Neural cell (in vitro differentiated cells): ENCODE measurements at regions not wholly inside any gene's neighbourhood (a gene's known extent, or its start where the extent isn't known, plus 50 kb on each side); places are given as distances from the start of the nearest gene placed in this dataset.
"Not testable (repeated sequence)": the region's sequence is repeated elsewhere in the genome, so short reads cannot be mapped to it uniquely, and the experiment has no call there.

ENCODE experiments used
- H2AFZ ChIP-seq: fragments of 200-600, 300-800 bp; sonication (generic), shearing (Covaris generic); 2 replicates; pipeline ENCODE4 v1.6.0; 2014; ENCODE audit warnings: low read depth, mild to moderate bottlenecking, antibody characterized with exemption, low read length, moderate library complexity
- H3F3A ChIP-seq: fragments of 200-600 bp; shearing (Covaris generic); 2 replicates; pipeline ENCODE4 v1.6.1; 2016; ENCODE audit warnings: mild to moderate bottlenecking, moderate library complexity, mixed read lengths, antibody characterized with exemption, low read length; ENCODE audit not compliant: insufficient read depth, poor library complexity, severe bottlenecking
- H3K27ac ChIP-seq: fragments of 200-600, 300-800 bp; sonication (generic), shearing (Covaris generic); 2 replicates; pipeline ENCODE4 v1.5.1; 2014; ENCODE audit warnings: mild to moderate bottlenecking, low read length, moderate library complexity
- H3K27me3 ChIP-seq: fragments of 300-800, 200-600 bp; sonication (generic), shearing (Covaris generic); 2 replicates; pipeline ENCODE4 v1.6.0; 2014; ENCODE audit warnings: mild to moderate bottlenecking, low read depth, low read length, moderate library complexity; ENCODE audit not compliant: insufficient read depth
- H3K36me3 ChIP-seq: fragments of 300-800, 200-600 bp; sonication (generic), shearing (Covaris generic); 2 replicates; pipeline ENCODE4 v1.5.1; 2014; ENCODE audit warnings: mild to moderate bottlenecking, antibody characterized with exemption, low read length, moderate library complexity; ENCODE audit not compliant: insufficient read depth
- H3K4me2 ChIP-seq: fragments of 300-800, 200-600 bp; sonication (generic), shearing (Covaris generic); 2 replicates; pipeline ENCODE4 v1.6.0; 2014; ENCODE audit warnings: mild to moderate bottlenecking, low read length
- H3K4me3 ChIP-seq: fragments of 300-800, 200-600 bp; sonication (generic), shearing (Covaris generic); 2 replicates; pipeline ENCODE4 v1.5.1; 2014; ENCODE audit warnings: mild to moderate bottlenecking, low read length, moderate library complexity
- H3K79me2 ChIP-seq: fragments of 200-600 bp; shearing (Covaris generic); replicated peaks from 2 replicates; pipeline ENCODE4 v1.6.0; 2014; ENCODE audit warnings: mild to moderate bottlenecking, low read length, moderate library complexity; ENCODE audit not compliant: insufficient read depth
- H3K9ac ChIP-seq: fragments of 300-800, 200-600 bp; sonication (generic), shearing (Covaris generic); 2 replicates; pipeline ENCODE4 v1.6.1; 2016; ENCODE audit warnings: mild to moderate bottlenecking, low read length, mixed read lengths
- H3K9me2 ChIP-seq: fragments of 200-600 bp; shearing (Covaris generic); 2 replicates; pipeline ENCODE4 v1.6.1; 2016; ENCODE audit warnings: mild to moderate bottlenecking, low read length, mixed read lengths; ENCODE audit not compliant: insufficient read depth
- H3K9me3 ChIP-seq: fragments of 200-600, 300-800 bp; sonication (generic), shearing (Covaris generic); 2 replicates; pipeline ENCODE4 v1.6.1; 2016; ENCODE audit warnings: mild to moderate bottlenecking, mixed run types, low read length, moderate library complexity, mixed read lengths
- H4K20me1 ChIP-seq: fragments of 200-600 bp; shearing (Covaris generic); 2 replicates; pipeline ENCODE4 v1.6.1; 2016; ENCODE audit warnings: mild to moderate bottlenecking, mixed run types; ENCODE audit not compliant: insufficient read depth
- CTCF ChIP-seq: fragments of 450-650 bp; IDR thresholded peaks from 2 replicates; pipeline ENCODE4 v1.5.1; 2014; ENCODE audit warnings: antibody characterized with exemption, mild to moderate bottlenecking, moderate library complexity; ENCODE audit not compliant: poor library complexity, severe bottlenecking
- EP300 ChIP-seq: fragments of 450-650 bp; conservative IDR thresholded peaks from 2 replicates; pipeline ENCODE4 v1.6.1; 2014; ENCODE audit warnings: antibody characterized with exemption, mild to moderate bottlenecking, moderate library complexity; ENCODE audit not compliant: poor library complexity, severe bottlenecking
- EZH2 ChIP-seq: fragments of 200-600, 300-800 bp; shearing (Covaris generic), sonication (generic); IDR thresholded peaks from 2 replicates; pipeline ENCODE4 v1.6.1; 2014; ENCODE audit warnings: antibody characterized with exemption, low read length, borderline replicate concordance, mild to moderate bottlenecking; ENCODE audit not compliant: insufficient read depth, poor library complexity, severe bottlenecking
- MXI1 ChIP-seq: fragments of 450-650 bp; conservative IDR thresholded peaks from 2 replicates; pipeline ENCODE4 v1.6.1; 2014; ENCODE audit warnings: antibody characterized with exemption, mild to moderate bottlenecking; ENCODE audit not compliant: poor library complexity, severe bottlenecking
- POLR2AphosphoS5 ChIP-seq: IDR thresholded peaks from 2 replicates; pipeline ENCODE4 v1.6.1; 2012
- RAD21 ChIP-seq: fragments of 450-650 bp; conservative IDR thresholded peaks from 2 replicates; pipeline ENCODE4 v1.6.1; 2014; ENCODE audit warnings: antibody characterized with exemption, mild to moderate bottlenecking, moderate library complexity
- REST ChIP-seq: IDR thresholded peaks from 2 replicates; pipeline ENCODE4 v1.6.1; 2012; ENCODE audit warnings: borderline replicate concordance
- SMC3 ChIP-seq: fragments of 450-650 bp; conservative IDR thresholded peaks from 2 replicates; pipeline ENCODE4 v1.6.1; 2014; ENCODE audit warnings: antibody characterized with exemption, mild to moderate bottlenecking, moderate library complexity; ENCODE audit not compliant: poor library complexity
- TAF1 ChIP-seq: IDR thresholded peaks from 2 replicates; pipeline ENCODE4 v1.6.1; 2012; ENCODE audit warnings: low read depth

- not testable (repeated sequence) for H3K9me2 ChIP-seq, H4K20me1 ChIP-seq, H3K4me3 ChIP-seq, H3K9ac ChIP-seq, H3K9me3 ChIP-seq, H3F3A ChIP-seq, H3K27me3 ChIP-seq, H3K36me3 ChIP-seq, H2AFZ ChIP-seq, H3K27ac ChIP-seq, H3K4me2 ChIP-seq, H3K79me2 ChIP-seq
These were observed 389.6 kb upstream of the TECRL start for GRCh38 chr4:64798828-64799227.

GRCh38 chr4:64796581-64796980 is 387.3 kb upstream of the TECRL start:
- no peaks in the 10 kb centered on the region for H3K36me3 ChIP-seq
- H3K27me3 ChIP-seq = no peaks in the 10 kb centered on the region
- H3K27ac ChIP-seq = no peak overlapping the region
- H3K4me2 ChIP-seq = no peak overlapping the region
- no peak overlapping the region for H3K4me3 ChIP-seq
- no peak overlapping the region for H2AFZ ChIP-seq
- no peaks in the 10 kb centered on the region for H3K79me2 ChIP-seq
- no peaks in the 10 kb centered on the region for H3F3A ChIP-seq
- no peaks in the 10 kb centered on the region for H3K9me3 ChIP-seq
- no peaks in the 10 kb centered on the region for H4K20me1 ChIP-seq
- no peaks in the 10 kb centered on the region for H3K9me2 ChIP-seq
- no peak overlapping the region for H3K9ac ChIP-seq
- TF ChIP-seq EP300 = no peak
- TF ChIP-seq MXI1 = no peak
- no peak for TF ChIP-seq RAD21
- no peak for TF ChIP-seq EZH2
- TF ChIP-seq REST = no peak
- TF ChIP-seq CTCF = no peak
- TF ChIP-seq POLR2AphosphoS5 = no peak
- TF ChIP-seq TAF1 = no peak
- TF ChIP-seq SMC3 = no peak

- H3K4me2 ChIP-seq = no peak overlapping the region
- no peaks in the 10 kb centered on the region for H3K79me2 ChIP-seq
- H3K27me3 ChIP-seq = no peaks in the 10 kb centered on the region
- H4K20me1 ChIP-seq = no peaks in the 10 kb centered on the region
- no peak overlapping the region for H3K9ac ChIP-seq
- H3K9me2 ChIP-seq = no peaks in the 10 kb centered on the region
- TF ChIP-seq SMC3 (no peak), MXI1 (no peak), RAD21 (no peak), TAF1 (no peak), CTCF (no peak)
- H3K4me3 ChIP-seq = no peak overlapping the region
- H2AFZ ChIP-seq = no peak overlapping the region
- no peaks in the 10 kb centered on the region for H3K36me3 ChIP-seq
- H3F3A ChIP-seq = no peaks in the 10 kb centered on the region
- no peak overlapping the region for H3K27ac ChIP-seq
- no peaks in the 10 kb centered on the region for H3K9me3 ChIP-seq
These were observed 374.9 kb upstream of the TECRL start for GRCh38 chr4:64784125-64784524.
